T-helper 9 cell (primary cell): ENCODE measurements at regions not wholly inside any gene's neighbourhood (a gene's known extent, or its start where the extent isn't known, plus 50 kb on each side); places are given as distances from the start of the nearest gene placed in this dataset.

ENCODE experiments used
- DNase-seq: peaks from one replicate; pipeline ENCODE4 v3.0.0-alpha.2; 2020

DNA sequence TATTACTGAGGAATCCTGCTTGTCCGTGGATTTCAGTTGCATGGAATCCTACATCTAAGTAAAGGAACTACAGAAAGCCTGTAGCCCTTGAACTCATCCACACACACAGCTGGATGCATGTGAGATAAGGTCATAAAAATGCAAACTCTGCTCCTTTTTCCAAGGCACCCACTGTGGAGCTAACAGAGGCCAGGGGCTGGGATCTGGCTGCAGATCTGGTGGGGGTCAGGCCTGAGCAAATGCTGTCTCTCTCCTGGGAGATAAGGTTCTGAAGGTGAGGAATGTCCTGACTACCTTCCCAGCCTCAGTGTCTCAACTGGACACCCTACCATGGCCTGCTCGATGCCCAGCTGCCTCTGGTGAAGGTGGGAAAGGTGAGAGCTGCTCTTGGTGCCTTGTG, 321.5 kb downstream of the LRFN2 start:
- no peak for DNase-seq

DNA sequence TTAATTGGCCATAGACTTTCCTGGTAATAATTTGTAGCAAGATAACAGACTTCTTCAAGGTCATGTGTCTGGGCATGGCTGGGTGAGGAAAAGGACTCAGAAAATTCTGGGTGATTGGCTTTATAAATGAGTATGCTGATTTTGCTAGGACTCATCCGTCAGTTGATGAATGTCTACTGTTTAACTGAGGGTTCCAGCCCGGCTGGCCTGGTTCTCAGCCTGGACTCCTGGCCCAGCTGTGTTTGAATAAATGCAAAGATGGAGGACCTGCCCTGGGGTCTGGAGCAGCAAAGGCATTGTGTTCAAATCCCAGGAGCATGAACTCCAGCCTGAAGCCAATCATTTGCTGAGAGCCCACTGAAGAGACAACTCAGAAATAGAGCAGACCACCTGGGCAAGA, 323.2 kb downstream of the LRFN2 start:
- no peak for DNase-seq

DNA sequence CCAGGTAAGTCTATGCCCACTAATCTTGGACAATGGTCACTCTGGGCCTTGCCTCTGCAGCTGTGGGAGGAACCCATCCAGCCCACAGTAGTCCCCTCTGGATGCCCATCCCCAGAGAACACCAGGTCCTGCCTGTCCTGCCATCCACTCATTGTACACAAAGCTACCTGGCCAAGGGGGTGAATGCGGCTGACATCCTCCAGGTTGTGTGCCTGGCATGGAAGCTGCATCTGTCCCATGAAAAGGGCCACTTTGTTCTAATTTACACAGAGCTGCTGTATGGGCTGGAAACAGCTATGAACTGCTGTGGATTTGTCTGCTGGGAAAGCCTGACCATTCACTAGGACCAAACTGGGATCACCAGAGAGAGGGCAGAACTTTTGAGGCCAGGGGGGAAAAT, 324.8 kb downstream of the LRFN2 start:
- DNase-seq: no peak

DNA sequence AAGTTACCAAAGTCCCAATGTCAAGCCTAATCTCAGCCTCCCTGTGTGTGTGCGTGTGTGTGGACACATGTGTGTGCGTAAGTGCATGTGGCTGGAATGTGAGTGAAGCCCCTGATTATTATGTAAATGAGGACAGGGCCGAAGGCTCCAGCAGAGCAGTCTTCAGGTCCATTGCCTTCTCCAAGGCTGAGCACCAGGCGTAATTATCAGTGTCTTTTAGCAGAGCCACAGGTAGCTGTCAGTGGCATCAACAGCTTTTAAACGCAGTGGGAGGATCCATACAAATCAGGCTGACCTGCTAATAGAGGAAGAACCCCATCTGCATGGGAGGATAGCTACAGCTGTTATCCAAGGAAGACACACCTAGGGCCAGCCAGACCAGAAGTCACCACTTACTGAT, 324.3 kb upstream of the MOCS1 start:
- no peak for DNase-seq

DNA sequence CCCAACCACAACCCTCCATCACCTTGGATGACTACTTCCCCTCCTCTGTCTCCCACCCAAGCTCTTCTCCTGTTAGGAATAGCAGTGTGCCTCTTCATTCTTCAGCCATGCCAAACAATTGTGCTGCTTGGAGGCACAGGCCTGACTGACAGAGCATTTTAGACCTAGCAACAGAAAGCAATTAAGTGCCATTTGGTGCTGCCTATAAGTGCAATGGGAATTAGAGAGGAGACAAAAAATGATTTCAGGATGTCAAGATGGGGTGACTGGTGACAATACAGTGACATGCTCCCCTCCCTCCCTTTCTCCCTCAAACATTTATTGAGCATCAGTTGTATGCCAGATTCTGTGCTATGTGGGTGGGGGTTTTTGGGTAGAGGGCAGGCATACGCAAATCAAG, 322.6 kb upstream of the MOCS1 start:
- no peak for DNase-seq

DNA sequence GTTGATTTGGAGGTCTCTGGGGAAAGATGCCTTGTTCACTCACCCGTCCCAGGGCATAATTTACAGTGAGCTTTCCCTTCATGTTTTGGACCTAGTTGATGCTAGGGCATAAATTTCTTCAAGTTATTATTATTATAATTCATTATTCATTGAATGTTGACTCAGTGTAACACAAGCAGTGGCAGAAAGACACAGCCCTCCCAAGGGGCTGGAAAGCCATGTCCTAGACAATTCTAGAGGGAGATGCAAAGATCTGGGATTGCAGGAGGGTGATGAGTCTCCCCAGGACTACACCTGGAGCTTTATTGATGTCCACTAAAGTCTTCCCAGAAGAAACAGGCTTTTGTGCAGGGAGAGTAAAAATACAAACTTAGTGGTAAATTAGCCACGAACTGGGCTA, 322.0 kb upstream of the MOCS1 start:
- DNase-seq: no peak

DNA sequence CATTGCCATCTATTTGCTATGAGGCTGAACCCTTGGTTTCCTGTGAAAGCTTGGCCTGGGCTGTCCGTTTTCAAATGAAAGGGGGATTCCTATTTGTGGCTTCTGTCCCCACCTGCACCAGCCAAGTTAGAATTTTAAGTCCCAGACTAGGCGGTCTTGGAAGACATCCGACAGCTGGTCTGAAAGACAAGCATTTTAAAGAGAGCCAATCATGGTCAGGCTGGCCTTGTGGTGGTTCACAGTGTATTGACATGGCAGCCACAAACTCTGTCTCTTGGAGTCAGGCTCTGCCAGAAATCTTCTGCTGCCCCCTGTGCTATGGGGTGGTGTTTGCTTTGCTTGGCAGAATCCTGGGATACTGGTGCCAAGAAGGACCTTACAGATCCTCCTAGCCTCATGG, 319.2 kb upstream of the MOCS1 start:
- no peak for DNase-seq

DNA sequence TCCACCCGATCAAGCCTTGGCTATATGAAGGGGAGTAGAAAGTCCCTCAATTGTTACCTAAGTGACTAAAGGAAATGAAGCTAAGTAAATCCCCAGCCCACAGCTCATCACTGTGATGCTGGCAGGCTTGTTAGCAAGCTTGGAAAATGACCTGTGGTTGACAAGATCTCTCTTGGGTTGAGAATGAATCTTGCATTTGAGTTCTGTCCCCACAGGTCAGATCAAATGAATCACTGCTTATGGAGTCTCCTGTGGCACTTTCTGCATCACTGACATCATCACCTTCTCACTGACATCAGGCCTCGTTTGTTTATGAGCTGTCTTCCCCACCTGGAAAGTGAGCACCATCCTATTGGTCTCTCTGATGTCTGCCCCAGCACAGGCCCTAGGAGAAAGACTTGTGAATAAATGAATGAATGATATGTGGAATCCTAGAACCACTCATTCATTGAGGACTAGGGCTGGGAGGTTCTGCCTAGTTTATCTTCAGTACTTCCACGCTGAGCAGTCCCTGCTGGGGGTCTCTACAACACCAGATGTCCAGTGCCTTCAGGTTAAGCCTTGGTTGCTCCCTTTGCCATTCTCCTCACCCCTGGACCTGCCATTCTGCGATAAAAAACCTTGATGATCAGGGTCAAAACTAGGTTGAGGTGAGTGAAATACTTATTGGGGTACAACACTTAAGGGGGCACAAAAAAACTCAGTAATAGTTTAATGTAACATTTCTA, 318.4 kb upstream of the MOCS1 start:
- no peak for DNase-seq

DNA sequence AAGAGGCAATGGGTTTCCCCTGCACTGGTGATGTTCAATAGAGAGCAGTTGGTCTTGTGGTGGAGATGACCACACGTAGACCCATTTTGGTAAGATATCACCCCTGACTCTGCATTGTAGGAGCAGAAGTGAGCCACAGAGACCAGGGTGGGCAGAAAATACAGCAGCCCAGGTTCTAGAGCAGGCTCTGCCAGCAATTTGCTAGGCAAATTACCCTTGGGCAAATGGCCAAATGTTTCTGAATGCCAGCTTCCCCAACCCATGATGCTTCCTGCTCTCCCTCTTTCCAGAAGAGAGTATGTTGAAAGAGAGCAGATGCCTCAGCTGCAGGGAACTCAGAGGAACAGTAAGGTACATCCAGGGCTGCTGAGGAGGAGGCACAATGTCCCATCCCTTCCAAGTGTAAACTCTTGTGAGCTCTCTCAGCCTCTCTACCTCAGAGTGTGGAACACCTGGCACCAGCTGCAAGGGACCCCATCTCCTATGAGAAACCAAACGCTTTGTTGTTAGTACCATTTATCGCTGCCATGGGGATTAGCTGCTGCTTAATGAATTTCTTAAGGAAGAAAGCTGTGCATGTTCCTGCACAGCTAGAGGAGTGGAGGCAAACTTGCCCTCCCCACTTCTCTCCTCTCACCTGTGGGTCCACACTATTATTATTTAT, 317.5 kb upstream of the MOCS1 start:
- DNase-seq: no peak

DNA sequence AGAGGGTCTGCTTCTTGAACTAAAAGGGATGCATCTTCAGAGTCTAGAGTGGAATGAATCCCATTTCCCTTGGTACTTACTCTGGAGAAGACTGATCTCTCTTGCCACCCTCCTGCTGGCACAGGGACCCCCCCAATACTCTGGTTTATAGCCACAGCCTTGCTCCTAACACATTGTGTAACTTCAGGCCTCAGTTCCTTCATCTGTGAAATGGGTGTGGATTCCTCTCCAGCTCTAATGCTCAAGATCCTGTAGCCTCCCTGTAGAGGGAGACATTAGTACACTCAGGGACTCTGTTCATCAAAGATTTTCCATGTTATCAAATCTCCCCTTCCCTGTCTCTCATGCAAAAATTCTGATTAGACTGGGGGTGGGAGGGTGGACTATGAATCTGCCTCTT, 315.7 kb upstream of the MOCS1 start:
- no peak for DNase-seq

DNA sequence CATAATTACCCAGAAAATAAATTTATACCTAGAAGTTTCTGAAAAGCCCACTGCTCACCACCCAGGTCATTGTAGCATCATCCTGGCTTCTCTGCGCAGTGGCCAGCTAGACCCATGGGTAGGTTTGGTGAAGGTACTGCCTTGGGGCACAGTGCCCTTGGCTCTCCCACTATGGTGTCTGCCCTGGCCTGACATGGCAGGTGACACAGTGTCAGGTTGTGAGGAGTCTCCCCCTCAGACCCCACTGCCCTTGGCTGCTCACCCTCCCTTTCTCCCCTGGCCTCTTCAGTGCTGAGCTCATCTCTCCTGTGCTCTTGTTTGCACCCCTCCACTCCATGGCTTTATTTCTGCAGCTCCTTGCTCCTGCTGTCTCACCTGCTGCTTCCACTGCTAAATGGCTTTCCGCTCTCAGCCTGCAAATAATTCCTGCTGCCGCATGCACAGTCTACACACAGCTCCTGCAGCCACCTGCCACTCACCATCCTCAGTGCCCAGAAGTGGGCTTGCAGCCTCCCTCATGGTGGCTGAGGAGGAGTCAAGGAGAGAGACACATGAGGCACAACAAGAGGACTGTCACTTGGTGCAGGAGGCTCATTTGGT, 313.4 kb upstream of the MOCS1 start:
- no peak for DNase-seq

DNA sequence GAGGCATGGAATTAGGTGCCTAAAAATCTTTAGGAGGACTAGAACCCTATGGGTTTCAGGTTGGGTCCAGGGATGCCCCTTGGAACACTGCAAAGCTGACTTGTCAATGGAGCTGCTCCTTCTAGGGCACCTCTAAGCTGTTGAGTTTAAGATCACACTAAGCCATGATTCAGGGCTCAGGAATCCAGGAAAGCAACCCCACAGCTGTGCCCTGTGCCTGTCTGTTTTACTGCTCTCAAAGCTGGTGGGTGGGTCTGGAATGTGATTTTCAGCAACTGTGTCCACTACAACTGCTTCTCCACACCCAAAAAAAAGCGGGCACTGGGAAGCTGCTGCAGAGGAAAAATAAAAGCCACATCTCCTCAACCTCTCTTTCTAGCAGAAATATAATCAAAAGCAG, 310.4 kb upstream of the MOCS1 start:
- no peak for DNase-seq

DNA sequence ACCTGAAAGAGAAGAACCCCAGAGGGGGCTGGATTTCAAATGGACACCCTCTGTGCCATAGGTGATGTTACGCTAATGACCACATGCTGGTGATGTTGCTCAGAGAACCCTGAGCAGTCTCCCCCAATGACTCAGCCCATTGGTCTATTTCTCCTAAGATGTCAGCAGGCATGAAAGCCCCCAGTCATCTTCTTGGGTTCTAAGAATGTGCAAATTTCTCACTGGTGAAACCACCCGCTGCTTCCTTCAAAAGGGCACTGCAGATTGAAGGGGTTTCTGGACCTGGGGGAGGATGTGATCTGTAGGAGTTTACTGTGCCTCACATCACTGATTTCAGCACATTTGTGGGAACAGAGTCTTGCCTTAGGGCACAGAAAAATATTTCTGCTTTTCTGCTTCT, 298.4 kb upstream of the MOCS1 start:
- DNase-seq: no peak

DNA sequence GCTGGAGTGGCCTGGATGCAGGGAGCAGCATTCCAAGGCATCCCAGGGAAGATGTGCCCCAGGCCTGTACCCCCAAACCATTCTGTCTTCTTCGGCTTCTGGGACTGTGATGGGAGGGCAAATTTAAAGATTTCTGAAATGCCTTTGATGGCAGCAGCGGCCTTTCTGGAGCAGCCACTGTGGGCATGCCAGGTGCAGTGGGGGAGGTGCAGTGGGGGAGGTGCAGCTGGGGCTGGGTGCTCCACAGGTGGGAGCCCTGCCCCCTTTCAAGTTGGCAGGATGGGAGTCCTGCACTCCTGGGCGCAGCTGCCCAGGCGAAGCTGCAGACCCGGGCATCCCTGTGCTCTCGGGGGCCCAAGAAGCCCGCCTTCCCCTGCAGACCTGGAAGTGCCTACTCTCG, 293.5 kb upstream of the MOCS1 start:
- DNase-seq: no peak

DNA sequence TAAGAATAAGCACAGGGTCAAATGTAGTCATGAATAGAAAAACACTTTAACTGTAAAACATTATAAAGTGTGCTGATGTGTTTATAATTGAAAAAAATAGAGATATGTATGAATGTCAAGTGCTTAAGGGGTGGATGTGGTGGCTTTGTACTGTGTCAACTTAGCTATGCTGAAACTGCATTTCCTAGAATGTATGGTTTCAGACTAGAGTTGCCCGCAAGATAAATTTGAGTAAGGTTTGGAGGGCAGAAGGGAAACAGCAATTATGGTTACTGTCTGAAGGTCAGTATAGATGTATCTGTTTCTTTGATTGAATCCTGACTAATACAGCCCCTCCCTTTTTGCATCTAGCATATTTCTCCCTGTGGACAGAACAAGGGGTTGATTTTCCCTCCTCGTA, 288.1 kb upstream of the MOCS1 start:
- no peak for DNase-seq

DNA sequence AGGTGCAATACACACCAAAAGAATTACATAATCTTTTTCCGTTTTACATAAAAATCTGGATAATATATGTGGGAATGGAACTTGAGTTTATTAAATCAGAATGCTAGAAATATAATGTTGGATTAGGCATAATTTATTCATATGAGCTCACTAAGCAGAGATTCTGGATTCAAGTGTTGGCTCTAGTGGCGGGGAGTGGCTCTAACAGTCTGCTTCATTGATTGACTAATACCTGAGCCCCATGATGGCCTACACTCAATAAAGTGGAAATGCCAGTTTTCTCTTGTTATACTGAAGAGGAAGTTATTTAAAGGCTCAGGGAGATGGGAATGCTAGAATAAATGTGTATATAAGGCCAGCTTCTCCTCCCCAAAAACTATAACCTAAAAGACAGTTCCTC, 285.5 kb upstream of the MOCS1 start:
- DNase-seq: no peak

DNA sequence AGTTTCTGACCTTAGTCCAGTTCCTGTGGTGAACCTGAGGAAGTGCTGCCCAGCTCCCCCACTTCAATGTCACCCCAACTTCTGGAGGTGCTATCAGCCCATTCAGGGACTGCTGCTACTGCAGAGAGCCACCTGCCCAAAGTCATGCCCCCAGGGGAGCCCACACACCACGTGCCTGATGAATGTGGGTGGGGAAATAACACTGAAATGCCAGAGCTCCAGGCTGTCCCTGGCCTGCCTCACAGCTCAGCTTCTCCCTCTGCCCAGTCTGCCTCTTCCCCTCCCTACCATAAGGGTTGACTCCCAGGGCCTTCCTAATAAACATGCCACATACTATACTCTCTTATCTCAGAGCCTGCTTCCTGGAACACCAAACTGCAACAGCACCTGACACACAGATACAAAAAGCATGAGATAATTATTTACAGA, 276.4 kb upstream of the MOCS1 start:
- DNase-seq: no peak

DNA sequence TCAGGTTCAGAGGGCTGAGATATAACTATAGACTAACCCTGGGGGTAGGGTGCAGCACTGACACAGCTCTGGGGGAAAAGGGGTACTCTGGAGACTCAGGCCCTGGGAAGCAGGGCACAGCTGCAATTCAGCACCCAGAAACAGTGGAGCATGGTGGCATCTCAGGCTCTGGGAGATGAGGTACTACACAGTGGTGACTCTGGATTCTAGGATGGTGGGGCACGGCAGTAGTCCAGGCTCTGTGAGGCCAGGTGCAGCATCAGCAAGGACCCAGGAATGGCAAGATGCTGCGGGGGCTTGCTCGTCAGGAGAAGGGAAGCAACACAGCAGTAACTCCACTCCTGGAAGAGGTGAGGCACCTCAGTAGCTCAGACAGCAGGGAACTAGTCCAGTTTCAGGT, 271.5 kb upstream of the MOCS1 start:
- DNase-seq: no peak

DNA sequence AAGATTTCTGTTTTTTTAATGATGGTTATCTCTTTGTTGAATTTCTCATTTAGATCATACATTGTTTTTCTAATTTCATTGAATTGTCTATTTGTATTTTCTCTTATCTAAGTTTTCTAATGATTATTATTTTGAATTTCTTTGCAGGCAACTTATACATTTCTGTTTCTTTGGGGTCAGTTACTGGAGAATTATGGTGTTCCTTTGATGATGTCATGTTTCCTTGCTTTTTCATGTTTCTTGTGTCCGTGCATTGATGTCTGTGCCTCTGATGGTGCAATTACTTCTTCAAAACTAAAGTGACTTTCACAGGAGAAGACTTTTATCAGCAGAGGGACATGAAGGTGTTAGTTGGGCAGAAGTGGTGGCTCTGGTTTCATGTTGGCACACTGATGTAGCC, 270.7 kb upstream of the MOCS1 start:
- no peak for DNase-seq

DNA sequence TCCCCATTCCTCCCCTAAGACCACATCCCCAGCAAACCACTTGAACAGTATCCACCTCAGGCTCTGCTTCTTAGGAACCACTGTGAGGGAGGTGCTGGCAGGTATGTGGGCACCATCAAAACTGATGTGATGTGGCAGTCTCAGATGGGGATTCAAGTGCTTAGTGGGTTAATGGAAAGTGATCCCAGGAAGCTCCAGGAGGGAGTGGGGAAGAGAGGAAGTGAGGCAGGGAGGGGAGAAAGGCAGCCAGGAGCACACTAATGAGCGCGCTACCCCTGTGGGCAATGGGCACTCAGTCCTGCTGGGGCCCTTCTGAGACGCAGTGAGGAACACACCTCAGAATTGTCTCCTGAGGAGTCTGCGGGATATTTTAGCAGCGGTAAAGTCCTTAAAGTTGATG, 263.1 kb upstream of the MOCS1 start:
- DNase-seq: no peak

DNA sequence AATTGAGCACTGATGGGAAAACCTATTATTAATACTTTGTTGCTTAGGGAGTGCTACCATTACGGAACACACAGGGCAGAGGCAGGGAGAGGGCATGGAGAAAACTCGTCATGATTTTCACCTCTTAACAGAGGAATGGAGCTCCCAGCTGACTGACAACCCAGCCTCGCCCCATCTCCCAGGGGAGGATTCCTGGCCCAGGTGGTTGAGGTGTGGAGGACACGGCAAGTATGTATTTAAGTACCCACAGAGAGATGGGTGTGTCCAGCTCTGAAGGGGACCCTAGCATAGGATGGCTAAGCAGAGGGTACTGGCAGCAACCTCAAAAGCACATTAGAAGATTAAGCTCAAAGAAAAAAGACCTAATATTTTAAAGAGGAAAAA, 261.9 kb upstream of the MOCS1 start:
- no peak for DNase-seq

DNA sequence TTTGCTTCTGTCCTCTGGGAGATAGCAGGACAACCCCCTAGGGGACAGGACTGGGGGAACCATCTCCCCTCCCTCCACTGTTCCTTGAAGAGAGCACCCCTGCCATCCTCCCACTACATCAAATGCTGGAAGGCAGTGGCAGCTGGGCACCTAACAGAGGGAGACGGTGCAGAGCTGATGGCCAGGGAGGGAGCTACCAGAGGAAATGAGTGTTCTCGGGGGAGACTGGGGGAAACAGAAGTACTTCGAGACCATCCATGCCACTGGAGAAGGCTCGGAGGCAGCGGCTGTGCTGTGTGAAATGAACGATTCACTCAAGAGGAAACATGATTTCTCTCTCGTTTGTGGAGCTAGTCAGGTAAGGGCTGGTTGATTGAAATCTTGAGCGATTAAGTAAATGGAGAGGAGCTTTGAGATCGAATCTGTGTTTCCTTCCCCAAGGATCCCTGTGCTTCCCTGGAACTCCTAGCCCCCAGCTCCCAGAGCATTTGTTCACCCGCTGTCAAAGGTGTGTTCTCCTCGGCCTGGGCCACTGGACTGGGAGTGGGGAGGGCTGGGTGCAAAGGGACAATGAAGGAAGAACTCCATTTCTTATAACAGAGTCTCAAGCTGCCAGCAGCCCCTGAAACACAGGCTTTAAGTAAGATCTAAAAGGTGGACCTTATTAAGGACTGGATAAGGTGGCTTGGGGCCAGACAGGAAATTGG, 261.3 kb upstream of the MOCS1 start:
- no peak for DNase-seq

DNA sequence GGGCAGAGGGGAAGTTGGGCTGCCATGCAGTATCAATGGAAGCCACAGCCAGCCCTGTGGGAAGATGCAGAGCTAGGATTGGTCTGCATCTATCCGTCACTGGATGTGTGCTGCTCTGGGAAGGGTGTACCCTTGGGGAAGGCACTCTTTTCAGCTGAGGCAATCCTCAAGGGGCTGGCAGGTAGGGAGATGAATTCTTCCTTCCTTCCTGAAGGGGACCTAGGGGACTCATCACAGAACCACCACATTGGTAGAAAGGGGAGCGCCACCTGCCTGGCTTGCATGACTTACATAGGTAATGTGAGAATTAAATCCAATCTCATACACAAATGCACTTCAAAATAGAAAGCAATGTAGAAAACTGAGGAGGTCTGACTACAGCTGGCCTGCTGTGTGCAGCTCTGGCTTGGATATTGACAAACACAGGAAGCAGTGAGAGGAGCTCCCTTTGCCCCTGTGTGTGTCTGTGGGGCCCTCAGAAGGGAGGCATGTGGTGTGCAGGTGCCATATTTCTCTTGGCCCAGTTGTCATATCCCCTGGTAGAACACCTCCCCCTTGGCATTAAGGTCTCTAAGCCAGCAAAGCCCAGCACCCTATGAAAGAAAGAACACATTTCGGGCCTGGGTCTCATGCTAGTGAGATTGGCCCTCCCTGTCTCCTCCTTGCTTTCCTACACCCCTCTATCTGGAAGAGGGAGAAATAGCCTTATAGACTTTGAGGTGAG, 260.3 kb upstream of the MOCS1 start:
- DNase-seq: no peak
